Esophagus muscularis mucosa (tissue), 4 donors: ENCODE measurements at regions not wholly inside any gene's neighbourhood (a gene's known extent, or its start where the extent isn't known, plus 50 kb on each side); places are given as distances from the start of the nearest gene placed in this dataset.

Source experiments
- DNase-seq: peaks from one replicate; pipeline ENCODE4 v3.0.0-alpha.2; 2017; ENCODE audit errors: extremely low spot score
- H3K27ac ChIP-seq, 4 donors: fragments of 200-600 bp; sonication (generic); replicated peaks in 1 of 4; 1 replicate in 3 of 4; 2 replicates in 1 of 4; pipeline ENCODE4 v1.5.1; 2016 to 2019; ENCODE audit warnings: mild to moderate bottlenecking in 1 of 4
- H3K27me3 ChIP-seq, 4 donors: fragments of 200-600 bp; sonication (generic); one replicate each; pipeline versions ENCODE4 v1.5.1 to v1.6.0; 2016 to 2019
- H3K36me3 ChIP-seq, 4 donors: fragments of 200-600 bp; sonication (generic); one replicate each; pipeline ENCODE4 v1.5.1; 2016 to 2019
- H3K4me1 ChIP-seq, 4 donors: fragments of 200-600 bp; sonication (generic); one replicate each; pipeline ENCODE4 v1.5.1; 2016 to 2019
- H3K4me3 ChIP-seq, 4 donors: fragments of 200-600 bp; sonication (generic); 1 replicate in 2 of 4; 2 replicates in 2 of 4; pipeline ENCODE4 v1.5.1; 2016 to 2019; ENCODE audit warnings: mild to moderate bottlenecking in 4 of 4, moderate library complexity in 1 of 4
- H3K9me3 ChIP-seq, 4 donors: fragments of 200-600 bp; sonication (generic); 1 replicate in 3 of 4; 2 replicates in 1 of 4; pipeline ENCODE4 v1.5.1; 2016 to 2019
- CTCF ChIP-seq, 3 experiments: fragments of 200-600 bp in 2 of 3; fragments of 450-650 bp in 1 of 3; sonication (generic) in 2 of 3; IDR thresholded peaks; one replicate each; pipeline ENCODE4 v1.5.1; 2017 to 2019; ENCODE audit warnings: antibody characterized with exemption in 3 of 3, mild to moderate bottlenecking in 2 of 3, moderate library complexity in 1 of 3
- EP300 ChIP-seq: sonication (generic); formaldehyde crosslinking; IDR thresholded peaks from one replicate; pipeline ENCODE4 v1.6.1; 2017; ENCODE audit warnings: antibody characterized with exemption
- POLR2A ChIP-seq: fragments of 450-650 bp; IDR thresholded peaks from one replicate; pipeline ENCODE4 v1.6.1; 2017; ENCODE audit warnings: antibody characterized with exemption, moderate library complexity, mild to moderate bottlenecking, low read depth
- POLR2AphosphoS5 ChIP-seq, 2 donors: sonication (generic); formaldehyde crosslinking; IDR thresholded peaks; one replicate each; pipeline ENCODE4 v1.6.1; 2017; ENCODE audit warnings: antibody characterized with exemption in 2 of 2
- WGBS: methylation state at CpG from one replicate; pipeline ENCODE4 v1.1.5; 2018; 5-methylcytosine and 5-hydroxymethylcytosine counted together
- intact Hi-C: fragments of 100-400 bp; cut with DNase I; formaldehyde crosslinking; loops from one replicate; pipeline ENCODE4 v1.15.1; 2023

DNA sequence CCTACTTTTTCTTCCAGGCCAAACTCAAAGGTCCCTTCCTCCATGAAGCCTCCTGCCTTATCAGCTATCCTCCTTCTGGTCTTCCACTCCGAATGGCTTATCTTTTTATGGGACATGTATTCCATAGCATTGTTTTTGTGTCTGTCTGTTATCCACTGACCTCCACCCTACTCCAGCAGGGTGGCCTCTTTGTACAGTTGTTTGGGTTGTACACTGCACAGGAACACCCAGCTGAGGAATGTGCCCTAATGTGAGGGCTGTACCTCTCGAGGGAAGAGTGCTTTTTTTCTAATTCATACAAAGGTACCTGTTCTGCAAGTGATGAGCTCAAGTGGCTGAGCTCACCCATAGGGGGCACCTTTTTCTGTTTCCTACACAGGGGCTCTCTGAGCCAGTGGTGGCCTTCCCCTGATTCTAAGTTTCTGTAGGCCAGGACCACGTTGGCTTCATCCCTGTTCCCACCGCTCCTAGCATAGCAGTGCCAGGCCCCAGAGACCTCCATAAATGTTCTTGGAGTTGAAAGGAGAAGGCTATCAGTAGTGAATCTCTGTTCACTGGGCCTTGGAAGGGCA is 108.2 kb downstream of the FOXD2 start:
- Histone ChIP-seq H3K4me3 (no peak overlapping the region), H3K9me3 (peaks cover 0 to 4% (median 0%) of the 10 kb centered on the region in 4 donors), H3K4me1 (no peaks in the 10 kb centered on the region), H3K36me3 (no peaks in the 10 kb centered on the region), H3K27me3 (peaks cover 0 to 55% (median 0%) of the 10 kb centered on the region in 4 donors), H3K27ac (no peak overlapping the region)
- WGBS: 85% methylated on average over 4 of the region's 4 CpGs
- TF ChIP-seq EP300: no peak
- no peak for TF ChIP-seq POLR2A
- TF ChIP-seq POLR2AphosphoS5 (IDR thresholded peaks at IDR 0.05): no peak
- no peak for TF ChIP-seq CTCF (IDR thresholded peaks at IDR 0.05)
- intact Hi-C loops: no loop called here
- DNase-seq: no peak

DNA sequence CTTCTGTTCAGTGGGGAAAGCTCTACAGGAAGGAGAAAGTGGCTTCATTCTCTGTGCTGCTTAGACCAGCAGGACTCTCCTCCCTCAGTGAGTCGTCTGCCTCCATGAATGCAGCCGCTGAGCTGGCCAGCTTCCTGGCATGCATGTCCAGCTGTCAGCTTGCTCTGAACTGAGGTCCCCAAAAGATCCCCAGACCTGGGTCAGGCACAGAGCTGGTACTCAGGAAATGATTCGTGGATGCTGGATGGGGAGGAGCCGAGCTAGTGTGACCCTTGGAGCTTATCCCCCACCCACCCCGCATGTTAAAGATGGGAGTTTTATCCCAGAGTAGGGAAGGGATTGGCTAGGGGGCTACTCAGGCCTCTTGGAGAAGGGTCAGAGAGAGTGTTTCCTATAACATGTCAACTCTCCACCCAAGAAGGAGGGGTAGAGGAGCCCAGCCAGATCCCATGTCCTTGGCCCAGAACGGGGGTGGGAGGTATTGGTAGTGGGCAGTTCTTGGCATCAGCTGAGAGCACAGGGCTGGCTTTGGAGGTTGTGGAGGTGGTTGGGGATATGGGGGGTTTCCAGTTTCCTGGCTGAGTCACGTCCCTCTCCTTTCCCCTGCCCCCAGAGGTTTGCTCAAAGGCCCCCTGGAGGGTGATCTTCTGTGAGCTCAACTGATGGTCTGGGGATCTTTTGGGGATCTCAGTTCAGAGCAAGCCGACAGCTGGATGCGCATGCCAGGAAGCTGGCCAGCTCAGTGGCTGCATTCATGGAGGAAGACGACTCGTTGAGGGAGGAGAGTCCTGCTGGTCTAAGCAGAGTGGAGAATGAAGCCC is 110.1 kb downstream of the FOXD2 start:
- H3K36me3 ChIP-seq: no peaks in the 10 kb centered on the region
- no peak overlapping the region for H3K4me3 ChIP-seq
- DNase-seq: no peak
- TF ChIP-seq EP300: no peak
- no peak for TF ChIP-seq CTCF (IDR thresholded peaks at IDR 0.05)
- no peak for TF ChIP-seq POLR2AphosphoS5 (IDR thresholded peaks at IDR 0.05)
- no peak for TF ChIP-seq POLR2A
- H3K27ac ChIP-seq: no peak overlapping the region
- no peaks in the 10 kb centered on the region for H3K4me1 ChIP-seq
- H3K9me3 ChIP-seq: no peaks in the 10 kb centered on the region
- peaks cover 0 to 56% (median 0%) of the 10 kb centered on the region in 4 donors for H3K27me3 ChIP-seq
- intact Hi-C loops: no loop called here
- 60% methylated on average over 10 of the region's 11 CpGs for WGBS

DNA sequence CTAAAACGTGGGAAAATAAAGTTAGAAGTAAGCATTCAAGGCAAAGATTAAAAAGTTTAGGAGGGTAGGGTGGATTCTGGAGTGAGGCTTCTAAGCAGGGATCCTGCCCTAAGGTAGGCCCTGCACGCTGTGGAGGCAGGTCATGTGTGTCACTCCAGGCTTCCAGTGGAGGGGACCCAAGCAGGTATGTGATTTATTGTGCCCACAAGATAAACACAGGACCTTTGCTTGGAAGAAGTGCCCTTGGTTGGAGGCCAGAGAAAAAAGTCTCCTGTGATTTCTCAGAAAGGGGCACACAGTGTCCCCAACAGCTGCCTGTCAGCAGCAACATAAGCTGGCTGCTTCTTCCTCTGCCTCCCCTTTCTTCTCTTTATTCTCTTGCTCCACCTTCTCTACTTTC is 110.8 kb downstream of the FOXD2 start:
- TF ChIP-seq EP300: no peak
- no peak for TF ChIP-seq POLR2A
- no peak for TF ChIP-seq CTCF (IDR thresholded peaks at IDR 0.05)
- no peak for TF ChIP-seq POLR2AphosphoS5 (IDR thresholded peaks at IDR 0.05)
- Histone ChIP-seq H3K4me3 (no peak overlapping the region), H3K9me3 (no peaks in the 10 kb centered on the region), H3K27ac (no peak overlapping the region), H3K27me3 (peaks cover 0 to 60% (median 0%) of the 10 kb centered on the region in 4 donors), H3K36me3 (no peaks in the 10 kb centered on the region), H3K4me1 (no peaks in the 10 kb centered on the region)
- 84% methylated on average over 2 of the region's 2 CpGs for WGBS
- intact Hi-C loops: no loop called here
- no peak for DNase-seq

DNA sequence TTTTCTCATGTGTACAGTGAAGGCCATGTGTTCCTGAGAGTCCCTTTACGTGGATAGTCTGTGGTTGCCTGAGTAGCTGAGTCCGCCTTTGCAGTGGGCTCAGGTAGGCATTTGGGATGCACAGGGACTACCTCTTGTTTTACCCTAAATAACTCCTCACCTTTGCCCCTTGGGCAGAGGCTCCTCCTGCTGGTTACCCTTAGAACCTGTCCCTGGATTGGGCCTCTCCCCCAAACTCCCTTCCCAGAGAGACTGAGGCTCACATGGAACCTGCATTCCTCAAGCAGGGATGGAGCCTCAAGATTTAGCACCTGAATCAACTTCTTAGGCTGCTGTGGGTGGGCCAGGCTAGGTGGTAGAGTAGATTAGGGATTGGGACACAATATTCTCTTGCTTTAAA is 111.7 kb downstream of the FOXD2 start:
- Histone ChIP-seq H3K27ac (no peak overlapping the region), H3K4me3 (no peak overlapping the region), H3K27me3 (peaks cover 0 to 62% (median 0%) of the 10 kb centered on the region in 4 donors), H3K9me3 (no peaks in the 10 kb centered on the region), H3K36me3 (no peaks in the 10 kb centered on the region), H3K4me1 (no peaks in the 10 kb centered on the region)
- intact Hi-C loops: no loop called here
- WGBS: 90% methylated on average over 2 of the region's 2 CpGs
- TF ChIP-seq POLR2A: no peak
- TF ChIP-seq EP300: no peak
- TF ChIP-seq POLR2AphosphoS5 (IDR thresholded peaks at IDR 0.05): no peak
- TF ChIP-seq CTCF (IDR thresholded peaks at IDR 0.05): no peak
- DNase-seq: no peak
